NCI-H128 (cell line): ENCODE measurements at regions not wholly inside any gene's neighbourhood (a gene's known extent, or its start where the extent isn't known, plus 50 kb on each side); places are given as distances from the start of the nearest gene placed in this dataset.

Experiments
- DNase-seq: peaks from one replicate; lab custom pipeline; 2025; ENCODE audit not compliant: unreplicated experiment; lab: John Stamatoyannopoulos, UW

- no peak for DNase-seq
Measured at GRCh38 chr15:66941791-66942190, 123.6 kb upstream of the SMAD3 start.

- no peak for DNase-seq
Measured at GRCh38 chr15:66942649-66943390, 122.6 kb upstream of the SMAD3 start.

- peak; percentile 61 for DNase-seq
Measured at GRCh38 chr15:66943456-66944095, 121.8 kb upstream of the SMAD3 start.

DNA sequence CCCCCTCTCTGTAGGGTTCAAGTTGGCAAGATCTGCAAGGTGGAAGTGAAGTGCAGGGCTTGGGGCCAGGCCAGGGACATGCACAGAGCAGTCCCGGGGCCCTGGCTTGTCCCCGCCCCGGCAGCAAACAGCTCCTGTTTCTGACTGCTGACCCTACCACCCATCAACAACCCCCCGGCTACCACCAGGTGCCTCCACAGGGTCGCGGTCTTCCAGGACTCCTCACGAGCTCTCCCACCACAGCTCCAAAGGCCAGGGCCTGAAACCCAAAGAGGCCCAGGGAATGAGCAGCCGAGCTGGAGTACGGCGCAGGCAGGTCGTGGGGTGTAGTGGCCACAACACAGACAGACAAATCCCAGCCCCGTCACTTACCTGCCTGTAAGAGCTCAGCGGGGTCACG is 121.3 kb upstream of the SMAD3 start:
- DNase-seq: no peak

GRCh38 chr15:66945286-66945685 is 120.1 kb upstream of the SMAD3 start:
- DNase-seq: no peak

DNA sequence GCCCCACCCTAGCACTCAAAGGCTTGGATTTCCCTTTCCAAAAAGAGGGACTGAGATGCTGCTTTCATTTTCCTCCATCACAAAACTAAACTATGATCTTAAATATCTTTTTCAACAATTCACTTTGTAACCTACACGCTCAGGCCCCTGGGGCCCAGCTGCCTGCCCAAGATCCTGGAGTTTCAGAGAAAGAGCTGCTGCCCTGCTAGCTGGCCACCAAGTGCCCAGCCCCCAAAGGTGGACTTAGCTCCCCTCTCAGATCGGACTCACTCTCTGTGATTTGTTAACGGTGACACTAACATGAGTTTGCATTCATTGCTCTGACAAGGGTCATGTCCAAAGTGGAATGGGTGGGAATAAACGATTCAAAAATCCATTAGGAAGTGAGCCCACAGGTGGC is 119.6 kb upstream of the SMAD3 start:
- DNase-seq: no peak

GRCh38 chr15:66946578-66947164 is 118.7 kb upstream of the SMAD3 start:
- DNase-seq: peak; percentile 11

- no peak for DNase-seq
Measured at GRCh38 chr15:66947471-66947870, 117.9 kb upstream of the SMAD3 start.

GRCh38 chr15:66948294-66948693 is 117.1 kb upstream of the SMAD3 start:
- no peak for DNase-seq

DNA sequence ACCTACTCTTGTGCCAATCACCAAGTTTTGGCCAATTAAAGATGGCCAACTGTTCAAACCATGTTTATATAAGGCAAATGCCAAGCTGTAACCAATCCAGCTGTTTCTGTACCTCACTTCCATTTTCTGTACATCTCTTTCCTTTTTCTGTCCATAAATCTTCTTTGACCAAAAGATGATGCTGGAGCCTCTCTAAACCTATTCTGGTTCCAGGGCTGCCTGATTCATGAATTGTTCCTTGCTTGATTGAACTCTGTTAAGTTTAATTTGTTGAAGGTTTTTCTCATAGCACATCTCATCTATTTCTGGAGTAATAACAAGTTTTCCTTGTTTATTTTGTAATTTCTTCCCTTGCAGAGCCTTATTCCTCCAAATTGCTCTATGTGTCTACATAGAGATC is 115.3 kb upstream of the SMAD3 start:
- DNase-seq: no peak

- no peak for DNase-seq
Measured at GRCh38 chr15:66951531-66952320, 113.7 kb upstream of the SMAD3 start.

- DNase-seq: no peak
Measured at GRCh38 chr15:66952756-66953522, 112.5 kb upstream of the SMAD3 start.

- DNase-seq: no peak
Measured at GRCh38 chr15:66953523-66954229, 111.7 kb upstream of the SMAD3 start.

- no peak for DNase-seq
Measured at GRCh38 chr15:66954601-66955000, 110.8 kb upstream of the SMAD3 start.

GRCh38 chr15:66955001-66955516 is 110.3 kb upstream of the SMAD3 start:
- no peak for DNase-seq

DNA sequence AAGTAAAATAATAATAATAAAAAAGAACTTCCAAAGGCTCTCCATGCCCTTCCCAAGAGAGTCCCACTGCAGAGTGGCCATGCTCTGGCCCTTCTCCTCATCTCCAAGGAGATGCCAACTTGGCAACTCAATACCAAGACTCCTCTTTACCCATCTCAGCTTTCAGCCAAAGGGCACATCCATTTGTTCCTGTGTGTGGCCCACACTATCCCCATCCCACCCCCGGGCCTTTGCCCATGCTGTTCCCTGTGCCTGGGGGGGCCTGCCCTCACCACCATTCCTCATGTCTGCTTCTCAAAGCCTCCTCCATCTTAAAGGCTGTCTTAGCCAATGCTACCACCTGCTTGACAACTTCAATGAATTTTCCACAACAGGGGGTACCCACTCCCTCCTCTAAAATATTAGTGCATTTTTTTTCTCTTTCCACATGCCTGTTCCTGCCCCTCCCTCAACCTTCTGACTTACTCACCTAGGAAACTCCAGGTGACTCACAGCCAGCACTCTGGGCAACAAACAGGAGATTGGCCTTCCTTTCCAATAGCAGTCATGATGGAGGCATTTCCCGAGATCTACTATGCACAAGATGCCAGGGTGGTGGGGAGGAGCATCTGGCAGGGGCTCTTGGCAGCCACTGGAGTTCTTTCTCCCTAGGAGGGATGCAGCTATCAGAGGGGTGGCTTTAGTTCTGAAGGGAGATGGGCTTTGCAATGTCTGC is 109.4 kb upstream of the SMAD3 start:
- DNase-seq: no peak

GRCh38 chr15:66956672-66957430 is 108.6 kb upstream of the SMAD3 start:
- no peak for DNase-seq

GRCh38 chr15:66957431-66957720 is 108.0 kb upstream of the SMAD3 start:
- DNase-seq: no peak

GRCh38 chr15:66959066-66959465 is 106.3 kb upstream of the SMAD3 start:
- DNase-seq: no peak
